B cell (primary cell): ENCODE measurements at regions not wholly inside any gene's neighbourhood (a gene's known extent, or its start where the extent isn't known, plus 50 kb on each side); places are given as distances from the start of the nearest gene placed in this dataset.

Experiments used
- ATAC-seq: fragments of 200-7000 bp; cut with Tn5 transposase; one replicate; pipeline ENCODE4 v1.10.0; 2021; ENCODE audit warnings: low read depth, mild to moderate bottlenecking, moderate number of reproducible peaks, moderate library complexity
- CTCF ChIA-PET: fragments of 350-600 bp; sonication (Branson Sonifier 250); formaldehyde crosslinking; loops from one replicate; lab custom pipeline; 2021; ENCODE audit warnings: antibody characterized with exemption, inconsistent platforms; lab: Charles Lee
- POLR2A ChIA-PET: fragments of 350-600 bp; sonication (Branson Sonifier 250); formaldehyde crosslinking; loops from one replicate; lab custom pipeline; 2021; ENCODE audit warnings: antibody characterized with exemption; lab: Charles Lee
- DNase-seq: peaks from one replicate; pipeline ENCODE4 v3.0.0; 2013
- H2AFZ ChIP-seq: 2 replicates; pipeline ENCODE4 v1.6.1; 2012; ENCODE audit warnings: mild to moderate bottlenecking, low read depth, low read length; ENCODE audit not compliant: insufficient read depth, poor library complexity, severe bottlenecking
- H3K27ac ChIP-seq, 2 donors: 1 replicate in 1 of 2; 2 replicates in 1 of 2; pipeline ENCODE4 v1.5.1; 2012 to 2013; ENCODE audit warnings: low read length in 2 of 2, mild to moderate bottlenecking in 2 of 2, moderate library complexity in 1 of 2
- H3K27me3 ChIP-seq, 4 experiments: fragments of 200-600 bp in 1 of 4; sonication (generic) in 1 of 4; replicated peaks in 1 of 4; 1 replicate in 2 of 4; 2 replicates in 2 of 4; pipeline versions ENCODE4 v1.6.1 to v1.7.0; 2013 to 2016; ENCODE audit warnings: low read length in 3 of 4, mild to moderate bottlenecking in 2 of 4, mixed read lengths in 1 of 4, moderate library complexity in 1 of 4; ENCODE audit not compliant: insufficient read depth in 4 of 4, control insufficient read depth in 3 of 4; ENCODE audit errors: control extremely low read depth in 1 of 4
- H3K36me3 ChIP-seq, 2 experiments: replicated peaks in 1 of 2; 1 replicate in 1 of 2; 2 replicates in 1 of 2; pipeline versions ENCODE4 v1.6.1 to v1.7.1; 2013; ENCODE audit warnings: low read length in 1 of 2; ENCODE audit not compliant: insufficient read depth in 2 of 2, control insufficient read depth in 1 of 2; ENCODE audit errors: control extremely low read depth in 1 of 2, extremely low read depth in 1 of 2
- H3K4me1 ChIP-seq, 2 donors: fragments of 200-600 bp in 1 of 2; sonication (generic) in 1 of 2; 1 replicate in 1 of 2; 2 replicates in 1 of 2; pipeline versions ENCODE4 v1.5.1 to v1.6.1; 2013 to 2017; ENCODE audit warnings: low read length in 2 of 2; ENCODE audit not compliant: control insufficient read depth in 2 of 2, insufficient read depth in 2 of 2
- H3K4me2 ChIP-seq: replicated peaks from 2 replicates; pipeline ENCODE3; 2012; ENCODE audit warnings: mild to moderate bottlenecking, low read depth, low read length; ENCODE audit not compliant: poor library complexity, severe bottlenecking
- H3K4me3 ChIP-seq, 5 experiments: fragments of 200-600 bp in 1 of 5; sonication (generic) in 1 of 5; 1 replicate in 3 of 5; 2 replicates in 2 of 5; pipeline versions ENCODE4 v1.5.1 to v1.7.0; 2011 to 2016; ENCODE audit warnings: low read length in 4 of 5, mild to moderate bottlenecking in 4 of 5, low read depth in 2 of 5, control low read depth in 1 of 5, moderate library complexity in 1 of 5; ENCODE audit not compliant: insufficient read depth in 1 of 5; ENCODE audit errors: control extremely low read depth in 1 of 5, extremely low read depth in 1 of 5
- H3K79me2 ChIP-seq: fragments of 200-600 bp; sonication (generic); one replicate; pipeline ENCODE4 v1.6.0; 2016; ENCODE audit warnings: low read length; ENCODE audit not compliant: control insufficient read depth, insufficient read depth
- H3K9ac ChIP-seq: fragments of 200-600 bp; sonication (generic); 2 replicates; pipeline ENCODE4 v1.6.1; 2017; ENCODE audit warnings: mild to moderate bottlenecking, low read length, moderate library complexity
- H3K9me3 ChIP-seq, 3 donors: one replicate each; pipeline versions ENCODE4 v1.6.1 to v1.7.1; 2013; ENCODE audit warnings: low read length in 2 of 3; ENCODE audit not compliant: control insufficient read depth in 2 of 3, insufficient read depth in 1 of 3; ENCODE audit errors: control extremely low read depth in 1 of 3
- H4K20me1 ChIP-seq: 2 replicates; pipeline ENCODE4 v1.6.0; 2012; ENCODE audit warnings: mild to moderate bottlenecking, low read length; ENCODE audit not compliant: insufficient read depth, control insufficient read depth, poor library complexity, severe bottlenecking
- H3K27ac Mint-ChIP-seq: one replicate; pipeline ENCODE4 v1.8.0; 2021; ENCODE audit warnings: mixed read lengths
- H3K27me3 Mint-ChIP-seq: one replicate; pipeline ENCODE4 v1.8.0; 2021; ENCODE audit warnings: mixed read lengths
- H3K4me1 Mint-ChIP-seq: one replicate; pipeline ENCODE4 v1.8.0; 2021; ENCODE audit warnings: mixed read lengths
- H3K4me3 Mint-ChIP-seq: one replicate; pipeline ENCODE4 v1.8.0; 2021; ENCODE audit warnings: mixed read lengths
- H3K9me3 Mint-ChIP-seq: one replicate; pipeline ENCODE4 v1.8.0; 2022; ENCODE audit warnings: mixed read lengths; ENCODE audit not compliant: insufficient read depth
- EZH2 ChIP-seq: IDR thresholded peaks from 2 replicates; pipeline ENCODE4 v1.6.1; 2012; ENCODE audit warnings: borderline replicate concordance, low read depth, mild to moderate bottlenecking, moderate library complexity, low read length; ENCODE audit not compliant: insufficient read depth, poor library complexity, severe bottlenecking
- WGBS: methylation state at CpG from one replicate; pipeline ENCODE4 v1.1.5; 2013; ENCODE audit warnings: missing lambda C conversion rate; ENCODE audit not compliant: insufficient coverage; 5-methylcytosine and 5-hydroxymethylcytosine counted together
- intact Hi-C: fragments of 100-400 bp; cut with micrococcal nuclease; formaldehyde crosslinking; loops from one replicate; pipeline ENCODE4 v1.10.0; 2022
- TF ChIP-seq, protein P1 (sequence below): fragments of 200-600 bp; IDR thresholded peaks from one replicate; pipeline ENCODE4 v1.8.0; 2022; ENCODE audit warnings: antibody characterized with exemption, mild to moderate bottlenecking

DNA sequence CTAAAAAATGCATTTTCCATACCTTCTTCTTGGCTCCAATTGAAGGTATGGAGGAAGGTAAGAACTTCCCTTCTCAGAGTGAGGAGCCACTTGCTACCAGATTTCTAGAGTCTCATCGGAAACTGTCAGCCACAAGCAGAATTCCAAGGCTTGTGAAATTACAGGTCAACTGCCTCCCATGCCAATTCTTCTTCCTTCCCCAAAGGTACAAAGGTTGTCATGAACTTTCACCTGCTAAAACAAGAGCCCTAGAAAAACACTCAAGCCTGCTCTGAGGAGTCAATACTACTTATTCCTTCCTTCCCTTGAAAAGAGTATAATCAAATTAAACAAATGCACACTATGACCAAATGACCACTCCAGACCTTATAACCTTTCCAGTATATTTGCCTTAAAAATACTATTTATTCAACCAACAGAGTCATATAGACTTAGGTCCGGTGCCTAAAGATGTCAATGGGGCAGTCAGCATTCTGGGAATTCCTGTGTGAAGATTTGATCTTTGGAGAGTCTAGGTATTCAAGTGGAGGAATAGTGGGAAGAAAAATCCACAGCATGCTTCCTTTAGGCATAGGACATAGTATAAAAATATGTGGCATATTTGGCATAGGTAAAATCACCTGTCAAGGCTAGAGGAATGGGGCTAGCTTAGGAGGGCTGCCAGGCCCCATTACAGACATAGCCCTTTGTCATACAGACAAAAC lies 539.3 kb downstream of the LIG4 start:
- no peaks in the 10 kb centered on the region for H3K27me3 Mint-ChIP-seq
- TF ChIP-seq, protein P1, sequence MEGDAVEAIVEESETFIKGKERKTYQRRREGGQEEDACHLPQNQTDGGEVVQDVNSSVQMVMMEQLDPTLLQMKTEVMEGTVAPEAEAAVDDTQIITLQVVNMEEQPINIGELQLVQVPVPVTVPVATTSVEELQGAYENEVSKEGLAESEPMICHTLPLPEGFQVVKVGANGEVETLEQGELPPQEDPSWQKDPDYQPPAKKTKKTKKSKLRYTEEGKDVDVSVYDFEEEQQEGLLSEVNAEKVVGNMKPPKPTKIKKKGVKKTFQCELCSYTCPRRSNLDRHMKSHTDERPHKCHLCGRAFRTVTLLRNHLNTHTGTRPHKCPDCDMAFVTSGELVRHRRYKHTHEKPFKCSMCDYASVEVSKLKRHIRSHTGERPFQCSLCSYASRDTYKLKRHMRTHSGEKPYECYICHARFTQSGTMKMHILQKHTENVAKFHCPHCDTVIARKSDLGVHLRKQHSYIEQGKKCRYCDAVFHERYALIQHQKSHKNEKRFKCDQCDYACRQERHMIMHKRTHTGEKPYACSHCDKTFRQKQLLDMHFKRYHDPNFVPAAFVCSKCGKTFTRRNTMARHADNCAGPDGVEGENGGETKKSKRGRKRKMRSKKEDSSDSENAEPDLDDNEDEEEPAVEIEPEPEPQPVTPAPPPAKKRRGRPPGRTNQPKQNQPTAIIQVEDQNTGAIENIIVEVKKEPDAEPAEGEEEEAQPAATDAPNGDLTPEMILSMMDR: no peak
- TF ChIP-seq EZH2: no peak
- H3K36me3 ChIP-seq: no peaks in the 10 kb centered on the region
- H3K27me3 ChIP-seq: no peaks in the 10 kb centered on the region
- H3K4me1 ChIP-seq: no peaks in the 10 kb centered on the region
- no peaks in the 10 kb centered on the region for H3K4me1 Mint-ChIP-seq
- H3K4me2 ChIP-seq: no peak overlapping the region
- H3K9me3 ChIP-seq: peaks cover 0 to 4% (median 0%) of the 10 kb centered on the region in 3 donors
- H3K4me3 ChIP-seq: no peak overlapping the region
- CTCF ChIA-PET: no interaction called here
- H3K9ac ChIP-seq: no peak overlapping the region
- no peak overlapping the region for H3K27ac ChIP-seq
- H3K9me3 Mint-ChIP-seq: no peaks in the 10 kb centered on the region
- no peak overlapping the region for H3K27ac Mint-ChIP-seq
- no peak for DNase-seq
- POLR2A ChIA-PET: no interaction called here
- no peaks in the 10 kb centered on the region for H3K79me2 ChIP-seq
- no peak for ATAC-seq
- H3K4me3 Mint-ChIP-seq: no peak overlapping the region
- WGBS: 80% methylated on average over 1 of the region's 2 CpGs
- no peak overlapping the region for H2AFZ ChIP-seq
- no peaks in the 10 kb centered on the region for H4K20me1 ChIP-seq
- intact Hi-C loops: no loop called here

DNA sequence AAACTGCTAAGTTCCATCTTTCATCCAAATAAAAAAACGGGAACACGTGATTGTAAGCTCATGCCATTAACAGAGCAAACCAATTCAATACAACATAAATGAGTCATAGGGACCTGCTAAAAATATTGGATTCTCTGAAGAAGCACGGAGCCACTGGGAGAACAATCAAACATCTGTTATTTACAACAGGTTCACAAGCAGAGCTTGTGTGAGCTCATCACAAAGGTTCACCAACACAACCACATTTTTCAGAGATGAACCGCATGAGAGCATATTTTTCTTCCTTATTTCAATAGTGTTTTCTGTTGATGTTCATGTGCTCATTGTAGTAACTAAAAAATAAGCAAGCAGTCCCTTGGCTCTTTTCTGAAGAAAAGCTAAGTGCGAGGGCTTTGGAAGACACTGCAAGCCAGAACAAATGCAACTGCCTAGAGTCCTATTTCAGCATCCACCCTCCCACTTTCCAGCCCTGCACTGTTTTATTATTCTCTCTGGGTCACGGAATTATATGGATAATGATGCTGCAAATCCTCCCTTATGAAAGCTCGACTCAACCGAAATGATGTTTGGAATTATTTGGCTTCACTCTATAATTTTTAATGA lies 545.8 kb downstream of the LIG4 start:
- Histone ChIP-seq H3K79me2 (no peaks in the 10 kb centered on the region), H3K4me1 (no peaks in the 10 kb centered on the region), H2AFZ (no peak overlapping the region), H3K27me3 (no peaks in the 10 kb centered on the region), H3K36me3 (no peaks in the 10 kb centered on the region), H3K9ac (no peak overlapping the region), H4K20me1 (no peaks in the 10 kb centered on the region), H3K4me2 (no peak overlapping the region), H3K27ac (no peak overlapping the region), H3K4me3 (no peak overlapping the region), H3K9me3 (no peaks in the 10 kb centered on the region)
- Mint-ChIP-seq H3K4me3 (no peak overlapping the region), H3K4me1 (no peaks in the 10 kb centered on the region), H3K9me3 (no peaks in the 10 kb centered on the region), H3K27ac (no peak overlapping the region), H3K27me3 (no peaks in the 10 kb centered on the region)
- WGBS: 100% methylated on average over 2 of the region's 8 CpGs
- no peak for DNase-seq
- no peak for TF ChIP-seq EZH2
- TF ChIP-seq, protein P1: no peak
- no peak for ATAC-seq
- ChIA-PET CTCF (no interaction called here), POLR2A (no interaction called here)
- intact Hi-C loops: no loop called here
